ENCODE measurements at regions not wholly inside any gene's neighbourhood (a gene's known extent, or its start where the extent isn't known, plus 50 kb on each side); places are given as distances from the start of the nearest gene placed in this dataset.

- DNase-seq (ENCODE audit: low spot score) (no peak), ATAC-seq (peak; percentile 33)
- intact Hi-C loops (cut with DNase I), result no loop called here
These were observed 163.6 kb upstream of the ZNF516 start for GRCh38 chr18:76658627-76659026.

GRCh38 chr18:76657911-76658470, 162.9 kb upstream of the ZNF516 start:
- DNase-seq (ENCODE audit: low spot score) (no peak), ATAC-seq (no peak)
- intact Hi-C loops (cut with DNase I), result no loop called here

- intact Hi-C loops (cut with DNase I), result no loop called here
- ATAC-seq (no peak), DNase-seq (ENCODE audit: low spot score) (no peak)
These were observed 162.1 kb upstream of the ZNF516 start for GRCh38 chr18:76656925-76657827.

GRCh38 chr18:76654577-76654976, 159.5 kb upstream of the ZNF516 start:
- intact Hi-C loops (cut with DNase I), result no loop called here
- ATAC-seq, result no peak
- DNase-seq (ENCODE audit: low spot score), result no peak

GRCh38 chr18:76647322-76647721, 152.3 kb upstream of the ZNF516 start:
- no peak for ATAC-seq
- intact Hi-C loops (cut with DNase I), result loop anchor here (5.0 kb wide), 1 partner anchor 1000 kb away; no protein-coding TSS in a partner anchor

GRCh38 chr18:76644580-76644979, 149.5 kb upstream of the ZNF516 start:
- intact Hi-C loops (cut with DNase I), result no loop called here
- DNase-seq (ENCODE audit: low spot score) (no peak), ATAC-seq (no peak)

More at GRCh38 chr18:76647322-76647721, 152.3 kb upstream of the ZNF516 start:
- DNase-seq (ENCODE audit: low spot score), result no peak

- DNase-seq (ENCODE audit: low spot score) (no peak), ATAC-seq (no peak)
- intact Hi-C loops (cut with DNase I), result no loop called here
These were observed 149.0 kb upstream of the ZNF516 start for GRCh38 chr18:76643996-76644395.

- ATAC-seq, result no peak
- intact Hi-C loops (cut with DNase I), result no loop called here
- DNase-seq (ENCODE audit: low spot score), result no peak
These were observed 148.2 kb upstream of the ZNF516 start for GRCh38 chr18:76643199-76643598.

GRCh38 chr18:76640438-76640837, 145.4 kb upstream of the ZNF516 start:
- ATAC-seq, result no peak
- intact Hi-C loops (cut with DNase I), result no loop called here

GRCh38 chr18:76634564-76634963, 139.5 kb upstream of the ZNF516 start:
- ATAC-seq (no peak), DNase-seq (ENCODE audit: low spot score) (no peak)
- intact Hi-C loops (cut with DNase I), result no loop called here

More at GRCh38 chr18:76640438-76640837, 145.4 kb upstream of the ZNF516 start:
- no peak for DNase-seq (ENCODE audit: low spot score)

GRCh38 chr18:76633588-76634269, 138.7 kb upstream of the ZNF516 start:
- intact Hi-C loops (cut with DNase I), result no loop called here
- ATAC-seq (no peak), DNase-seq (ENCODE audit: low spot score) (no peak)

GRCh38 chr18:76627444-76627843, 132.4 kb upstream of the ZNF516 start:
- intact Hi-C loops (cut with DNase I), result no loop called here

GRCh38 chr18:76626991-76627390, 131.9 kb upstream of the ZNF516 start:
- no peak for DNase-seq (ENCODE audit: low spot score)
- no peak for ATAC-seq
- intact Hi-C loops (cut with DNase I), result no loop called here

More at GRCh38 chr18:76627444-76627843, 132.4 kb upstream of the ZNF516 start:
- ATAC-seq, result no peak
- DNase-seq (ENCODE audit: low spot score), result no peak

GRCh38 chr18:76622651-76623050, 127.6 kb upstream of the ZNF516 start:
- intact Hi-C loops (cut with DNase I), result no loop called here
- DNase-seq (ENCODE audit: low spot score) (no peak), ATAC-seq (no peak)

GRCh38 chr18:76621782-76622495, 126.9 kb upstream of the ZNF516 start:
- ATAC-seq (no peak), DNase-seq (ENCODE audit: low spot score) (no peak)
- intact Hi-C loops (cut with DNase I), result no loop called here

GRCh38 chr18:76621226-76621625, 126.2 kb upstream of the ZNF516 start:
- DNase-seq (ENCODE audit: low spot score), result no peak
- no peak for ATAC-seq
- intact Hi-C loops (cut with DNase I), result no loop called here

- intact Hi-C loops (cut with DNase I), result no loop called here
- ATAC-seq (peak; percentile 91), DNase-seq (ENCODE audit: low spot score) (peak; percentile 82)
These were observed 125.5 kb upstream of the ZNF516 start for GRCh38 chr18:76620321-76621170.

GRCh38 chr18:76619621-76620315, 124.7 kb upstream of the ZNF516 start:
- DNase-seq (ENCODE audit: low spot score), result peak; percentile 87
- intact Hi-C loops (cut with DNase I), result loop anchor here (10.0 kb wide), 1 partner anchor 215 kb away; no protein-coding TSS in a partner anchor
- ATAC-seq, result peak; percentile 84
